CD14-positive monocyte (primary cell): ENCODE measurements at regions not wholly inside any gene's neighbourhood (a gene's known extent, or its start where the extent isn't known, plus 50 kb on each side); places are given as distances from the start of the nearest gene placed in this dataset.

ENCODE experiments used
- DNase-seq, 3 donors: peaks; one replicate each; pipeline ENCODE4 v3.0.0-alpha.2; 2011 to 2022
- H2AFZ ChIP-seq: 2 replicates; pipeline ENCODE4 v1.6.0; 2012; ENCODE audit warnings: mild to moderate bottlenecking, low read depth, low read length, inconsistent platforms; ENCODE audit not compliant: insufficient read depth, poor library complexity, severe bottlenecking
- H3K27ac ChIP-seq, 2 donors: 1 replicate in 1 of 2; 2 replicates in 1 of 2; pipeline ENCODE4 v1.5.1; 2012 to 2013; ENCODE audit warnings: low read length in 2 of 2, control low read depth in 1 of 2, inconsistent platforms in 1 of 2, low read depth in 1 of 2, mild to moderate bottlenecking in 1 of 2
- H3K27me3 ChIP-seq, 2 donors: one replicate each; pipeline versions ENCODE4 v1.6.0 to v1.6.1; 2011 to 2013; ENCODE audit warnings: low read length in 2 of 2; ENCODE audit not compliant: control insufficient read depth in 2 of 2, insufficient read depth in 2 of 2
- H3K36me3 ChIP-seq, 2 donors: replicated peaks in 1 of 2; 1 replicate in 1 of 2; 2 replicates in 1 of 2; pipeline versions ENCODE4 v1.5.1 to v1.6.1; 2012 to 2013; ENCODE audit warnings: low read length in 2 of 2, control low read depth in 1 of 2, inconsistent platforms in 1 of 2, mild to moderate bottlenecking in 1 of 2; ENCODE audit not compliant: insufficient read depth in 2 of 2, control insufficient read depth in 1 of 2
- H3K4me1 ChIP-seq, 2 donors: 1 replicate in 1 of 2; 2 replicates in 1 of 2; pipeline versions ENCODE4 v1.5.1 to v1.6.1; 2012 to 2013; ENCODE audit warnings: low read length in 2 of 2, control low read depth in 1 of 2, inconsistent platforms in 1 of 2, mild to moderate bottlenecking in 1 of 2, moderate library complexity in 1 of 2; ENCODE audit not compliant: insufficient read depth in 2 of 2, control insufficient read depth in 1 of 2
- H3K4me2 ChIP-seq: replicated peaks from 2 replicates; pipeline ENCODE3; 2012; ENCODE audit warnings: low read length, moderate library complexity, mild to moderate bottlenecking; ENCODE audit not compliant: poor library complexity, severe bottlenecking; ENCODE audit errors: extremely low read depth
- H3K4me3 ChIP-seq, 3 experiments: fragments of 200-600 bp in 1 of 3; sonication (generic) in 1 of 3; replicated peaks in 1 of 3; 1 replicate in 2 of 3; 2 replicates in 1 of 3; pipeline ENCODE4 v1.5.1; 2011 to 2013; ENCODE audit warnings: low read length in 3 of 3, mild to moderate bottlenecking in 3 of 3, control low read depth in 2 of 3, low read depth in 2 of 3, inconsistent platforms in 1 of 3, moderate library complexity in 1 of 3
- H3K79me2 ChIP-seq: 2 replicates; pipeline ENCODE4 v1.6.0; 2012; ENCODE audit warnings: mild to moderate bottlenecking, control low read depth, inconsistent platforms, low read length, moderate library complexity; ENCODE audit not compliant: insufficient read depth
- H3K9ac ChIP-seq: 2 replicates; pipeline ENCODE4 v1.6.0; 2017; ENCODE audit warnings: low read length, mild to moderate bottlenecking; ENCODE audit not compliant: insufficient read depth, poor library complexity, severe bottlenecking
- H3K9me3 ChIP-seq, 2 donors: replicated peaks in 1 of 2; 1 replicate in 1 of 2; 2 replicates in 1 of 2; pipeline versions ENCODE4 v1.5.1 to v1.6.1; 2012 to 2013; ENCODE audit warnings: low read length in 2 of 2, control low read depth in 1 of 2; ENCODE audit not compliant: control insufficient read depth in 1 of 2, insufficient read depth in 1 of 2
- H4K20me1 ChIP-seq: 2 replicates; pipeline ENCODE4 v1.6.0; 2012; ENCODE audit warnings: mild to moderate bottlenecking, low read length, control low read depth, moderate library complexity; ENCODE audit not compliant: insufficient read depth
- H3K27ac Mint-ChIP-seq, 7 donors: one replicate each; pipeline ENCODE4 v1.8.0; 2020; ENCODE audit warnings: mild to moderate bottlenecking in 7 of 7, mixed read lengths in 7 of 7, moderate library complexity in 6 of 7, inconsistent platforms in 2 of 7
- H3K27me3 Mint-ChIP-seq, 3 donors: one replicate each; pipeline ENCODE4 v1.8.0; 2021 to 2022; ENCODE audit warnings: low read depth in 3 of 3, mild to moderate bottlenecking in 3 of 3, mixed read lengths in 3 of 3, moderate library complexity in 3 of 3, inconsistent platforms in 1 of 3
- H3K36me3 Mint-ChIP-seq, 2 donors: one replicate each; pipeline ENCODE4 v1.8.0; 2020; ENCODE audit warnings: mixed read lengths in 2 of 2, inconsistent platforms in 1 of 2, mild to moderate bottlenecking in 1 of 2
- H3K4me1 Mint-ChIP-seq: one replicate; pipeline ENCODE4 v1.8.0; 2020; ENCODE audit warnings: mild to moderate bottlenecking, mixed read lengths
- H3K4me3 Mint-ChIP-seq, 2 donors: one replicate each; pipeline ENCODE4 v1.8.0; 2020; ENCODE audit warnings: mild to moderate bottlenecking in 2 of 2, mixed read lengths in 2 of 2, moderate library complexity in 1 of 2
- H3K9me3 Mint-ChIP-seq, 7 donors: one replicate each; pipeline ENCODE4 v1.8.0; 2020 to 2022; ENCODE audit warnings: mixed read lengths in 7 of 7, mild to moderate bottlenecking in 6 of 7, moderate library complexity in 6 of 7, inconsistent platforms in 2 of 7
- WGBS: methylation state at CpG from one replicate; pipeline ENCODE4 v1.1.5; 2013; ENCODE audit warnings: missing lambda C conversion rate; ENCODE audit not compliant: insufficient coverage; 5-methylcytosine and 5-hydroxymethylcytosine counted together
- intact Hi-C, 2 donors: fragments of 100-400 bp; cut with micrococcal nuclease; formaldehyde crosslinking; loops; one replicate each; pipeline versions ENCODE4 v1.15.0 to v1.15.1; 2023
- TF ChIP-seq, protein P1 (sequence below): fragments of 200-600 bp; IDR thresholded peaks from one replicate; pipeline ENCODE4 v1.8.0; 2022; ENCODE audit warnings: antibody characterized with exemption, mild to moderate bottlenecking

GRCh38 chr1:94736549-94736948, 83.6 kb upstream of the SLC44A3 start:
- Mint-ChIP-seq H3K9me3 (peaks cover 0 to 2% (median 0%) of the 10 kb centered on the region in 7 donors), H3K27me3 (no peaks in the 10 kb centered on the region), H3K4me3 (no peak overlapping the region), H3K36me3 (no peaks in the 10 kb centered on the region), H3K4me1 (peaks cover 49% of the 10 kb centered on the region), H3K27ac (no peak overlapping the region)
- TF ChIP-seq, protein P1, sequence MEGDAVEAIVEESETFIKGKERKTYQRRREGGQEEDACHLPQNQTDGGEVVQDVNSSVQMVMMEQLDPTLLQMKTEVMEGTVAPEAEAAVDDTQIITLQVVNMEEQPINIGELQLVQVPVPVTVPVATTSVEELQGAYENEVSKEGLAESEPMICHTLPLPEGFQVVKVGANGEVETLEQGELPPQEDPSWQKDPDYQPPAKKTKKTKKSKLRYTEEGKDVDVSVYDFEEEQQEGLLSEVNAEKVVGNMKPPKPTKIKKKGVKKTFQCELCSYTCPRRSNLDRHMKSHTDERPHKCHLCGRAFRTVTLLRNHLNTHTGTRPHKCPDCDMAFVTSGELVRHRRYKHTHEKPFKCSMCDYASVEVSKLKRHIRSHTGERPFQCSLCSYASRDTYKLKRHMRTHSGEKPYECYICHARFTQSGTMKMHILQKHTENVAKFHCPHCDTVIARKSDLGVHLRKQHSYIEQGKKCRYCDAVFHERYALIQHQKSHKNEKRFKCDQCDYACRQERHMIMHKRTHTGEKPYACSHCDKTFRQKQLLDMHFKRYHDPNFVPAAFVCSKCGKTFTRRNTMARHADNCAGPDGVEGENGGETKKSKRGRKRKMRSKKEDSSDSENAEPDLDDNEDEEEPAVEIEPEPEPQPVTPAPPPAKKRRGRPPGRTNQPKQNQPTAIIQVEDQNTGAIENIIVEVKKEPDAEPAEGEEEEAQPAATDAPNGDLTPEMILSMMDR, result no peak
- DNase-seq, result no peak
- Histone ChIP-seq H3K4me2 (no peak overlapping the region), H2AFZ (no peak overlapping the region), H3K27ac (no peak overlapping the region), H3K4me3 (no peak overlapping the region), H3K36me3 (no peaks in the 10 kb centered on the region), H3K79me2 (no peaks in the 10 kb centered on the region), H4K20me1 (no peaks in the 10 kb centered on the region), H3K9ac (no peak overlapping the region), H3K27me3 (no peaks in the 10 kb centered on the region), H3K9me3 (no peaks in the 10 kb centered on the region), H3K4me1 (peaks cover 30 to 40% of the 10 kb centered on the region in 2 donors)
- WGBS, result no CpG with 5 or more reads among the region's 1 CpG
- intact Hi-C loops, result no loop called here

GRCh38 chr1:94736073-94736472, 84.1 kb upstream of the SLC44A3 start:
- no peaks in the 10 kb centered on the region for H3K36me3 Mint-ChIP-seq
- WGBS, result no CpG with 5 or more reads among the region's 2 CpGs
- no peaks in the 10 kb centered on the region for H4K20me1 ChIP-seq
- H3K9me3 Mint-ChIP-seq, result peaks cover 0 to 2% (median 0%) of the 10 kb centered on the region in 7 donors
- no peak for DNase-seq
- peaks cover 44% of the 10 kb centered on the region for H3K4me1 Mint-ChIP-seq
- H3K4me2 ChIP-seq, result no peak overlapping the region
- H3K27ac Mint-ChIP-seq, result no peak overlapping the region
- no peaks in the 10 kb centered on the region for H3K79me2 ChIP-seq
- H3K4me1 ChIP-seq, result peaks cover 27 to 35% of the 10 kb centered on the region in 2 donors
- H3K9me3 ChIP-seq, result no peaks in the 10 kb centered on the region
- intact Hi-C loops, result no loop called here
- no peak overlapping the region for H3K27ac ChIP-seq
- H3K27me3 Mint-ChIP-seq, result no peaks in the 10 kb centered on the region
- H2AFZ ChIP-seq, result no peak overlapping the region
- peak overlapping the region in 1 of 3 experiments; percentile 38 for H3K4me3 ChIP-seq
- TF ChIP-seq, protein P1, result no peak
- H3K27me3 ChIP-seq, result no peaks in the 10 kb centered on the region
- no peak overlapping the region for H3K4me3 Mint-ChIP-seq
- H3K36me3 ChIP-seq, result no peaks in the 10 kb centered on the region
- H3K9ac ChIP-seq, result no peak overlapping the region
